ENCODE measurements at regions not wholly inside any gene's neighbourhood (a gene's known extent, or its start where the extent isn't known, plus 50 kb on each side); places are given as distances from the start of the nearest gene placed in this dataset.

DNA sequence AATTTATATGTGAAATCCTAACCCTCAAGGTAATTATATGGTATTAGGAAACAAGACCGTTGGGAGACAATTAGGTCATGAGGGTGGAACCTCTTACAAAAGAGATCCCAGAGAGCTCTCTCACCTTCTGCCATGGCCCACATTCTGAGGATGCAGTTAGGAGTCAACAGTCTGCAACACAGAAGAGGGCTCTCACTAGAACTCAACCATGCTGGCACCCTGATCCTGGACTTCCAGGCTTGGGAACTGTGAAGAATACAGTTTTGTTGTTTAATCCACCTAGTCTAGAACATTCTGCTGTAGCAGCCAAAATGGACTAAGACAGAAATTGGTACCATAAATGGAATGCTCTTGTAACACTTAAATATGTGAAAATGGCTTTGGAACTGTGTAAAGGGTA, 278.8 kb upstream of the GALNTL6 start:
- no peaks in the 10 kb centered on the region; the same call in 1 of the 2 replicates for H3K9me3 ChIP-seq (ENCODE audit: control insufficient read depth, insufficient read depth, low read length)
- POLR2A ChIA-PET: no interaction called here
- TF ChIP-seq, protein P1, sequence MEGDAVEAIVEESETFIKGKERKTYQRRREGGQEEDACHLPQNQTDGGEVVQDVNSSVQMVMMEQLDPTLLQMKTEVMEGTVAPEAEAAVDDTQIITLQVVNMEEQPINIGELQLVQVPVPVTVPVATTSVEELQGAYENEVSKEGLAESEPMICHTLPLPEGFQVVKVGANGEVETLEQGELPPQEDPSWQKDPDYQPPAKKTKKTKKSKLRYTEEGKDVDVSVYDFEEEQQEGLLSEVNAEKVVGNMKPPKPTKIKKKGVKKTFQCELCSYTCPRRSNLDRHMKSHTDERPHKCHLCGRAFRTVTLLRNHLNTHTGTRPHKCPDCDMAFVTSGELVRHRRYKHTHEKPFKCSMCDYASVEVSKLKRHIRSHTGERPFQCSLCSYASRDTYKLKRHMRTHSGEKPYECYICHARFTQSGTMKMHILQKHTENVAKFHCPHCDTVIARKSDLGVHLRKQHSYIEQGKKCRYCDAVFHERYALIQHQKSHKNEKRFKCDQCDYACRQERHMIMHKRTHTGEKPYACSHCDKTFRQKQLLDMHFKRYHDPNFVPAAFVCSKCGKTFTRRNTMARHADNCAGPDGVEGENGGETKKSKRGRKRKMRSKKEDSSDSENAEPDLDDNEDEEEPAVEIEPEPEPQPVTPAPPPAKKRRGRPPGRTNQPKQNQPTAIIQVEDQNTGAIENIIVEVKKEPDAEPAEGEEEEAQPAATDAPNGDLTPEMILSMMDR (IDR thresholded peaks at IDR 0.05; ENCODE audit: low read depth, low read length): no peak
- no peaks in the 10 kb centered on the region for H3K27me3 ChIP-seq (ENCODE audit: control insufficient read depth, insufficient read depth, low read length)
- H3K27ac ChIP-seq (ENCODE audit: low read depth, low read length): no peak overlapping the region
- H3K4me3 ChIP-seq (ENCODE audit: low read depth, low read length): no peak overlapping the region
- CTCF ChIA-PET: no interaction called here
- DNase-seq (ENCODE audit: low read depth, low spot score): no peak

DNA sequence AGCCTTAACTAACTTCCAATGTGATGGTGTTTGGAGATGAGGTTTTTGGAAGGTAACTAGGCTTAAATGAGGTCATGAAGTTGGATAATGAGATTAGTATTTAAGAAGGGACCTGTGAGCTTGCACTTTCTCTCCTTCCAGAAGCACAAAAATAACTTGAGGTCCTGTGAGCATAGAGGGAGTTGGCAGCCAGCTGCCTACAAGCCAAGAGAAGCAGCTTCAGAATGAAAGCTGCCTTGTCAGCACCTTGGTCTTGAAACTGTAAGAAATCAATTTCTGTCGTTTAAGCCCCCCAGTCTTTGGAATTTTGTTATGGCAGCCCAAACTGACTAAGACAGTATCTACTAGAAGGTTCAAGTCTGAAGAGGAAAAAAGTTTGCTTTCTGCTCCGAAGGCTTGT, 280.2 kb upstream of the GALNTL6 start:
- DNase-seq (ENCODE audit: low read depth, low spot score): no peak
- CTCF ChIA-PET: no interaction called here
- POLR2A ChIA-PET: no interaction called here
- Histone ChIP-seq H3K27me3 (ENCODE audit: control insufficient read depth, insufficient read depth, low read length) (no peaks in the 10 kb centered on the region), H3K27ac (ENCODE audit: low read depth, low read length) (no peak overlapping the region), H3K4me3 (ENCODE audit: low read depth, low read length) (no peak overlapping the region), H3K9me3 (ENCODE audit: control insufficient read depth, insufficient read depth, low read length) (no peaks in the 10 kb centered on the region)
- TF ChIP-seq, protein P1 (IDR thresholded peaks at IDR 0.05; ENCODE audit: low read depth, low read length): no peak

DNA sequence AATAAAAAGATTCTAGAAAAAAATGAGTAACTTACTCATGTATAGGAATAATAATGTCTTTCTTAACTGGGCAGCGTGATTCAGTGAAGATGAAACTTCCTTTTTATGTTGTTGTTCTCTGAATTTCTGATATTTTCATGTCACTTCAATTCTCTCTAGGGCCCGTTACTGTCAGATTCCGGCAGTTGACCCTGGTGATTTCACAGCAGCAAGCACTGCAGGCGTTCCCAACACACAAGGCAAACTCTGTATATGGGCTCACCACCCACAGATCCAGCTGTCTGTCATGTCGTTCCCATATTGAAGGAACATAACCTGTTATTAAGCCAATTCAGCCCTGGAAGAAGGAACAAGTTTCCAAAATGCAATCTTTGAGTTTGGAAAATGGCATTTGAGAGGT, 288.3 kb upstream of the GALNTL6 start:
- no peak overlapping the region for H3K27ac ChIP-seq (ENCODE audit: low read depth, low read length)
- ChIA-PET CTCF (no interaction called here), POLR2A (no interaction called here)
- H3K27me3 ChIP-seq (ENCODE audit: control insufficient read depth, insufficient read depth, low read length): no peaks in the 10 kb centered on the region
- no peak overlapping the region for H3K4me3 ChIP-seq (ENCODE audit: low read depth, low read length)
- no peaks in the 10 kb centered on the region for H3K9me3 ChIP-seq (ENCODE audit: control insufficient read depth, insufficient read depth, low read length)
- no peak for DNase-seq (ENCODE audit: low read depth, low spot score)
- TF ChIP-seq, protein P1 (IDR thresholded peaks at IDR 0.05; ENCODE audit: low read depth, low read length): no peak

DNA sequence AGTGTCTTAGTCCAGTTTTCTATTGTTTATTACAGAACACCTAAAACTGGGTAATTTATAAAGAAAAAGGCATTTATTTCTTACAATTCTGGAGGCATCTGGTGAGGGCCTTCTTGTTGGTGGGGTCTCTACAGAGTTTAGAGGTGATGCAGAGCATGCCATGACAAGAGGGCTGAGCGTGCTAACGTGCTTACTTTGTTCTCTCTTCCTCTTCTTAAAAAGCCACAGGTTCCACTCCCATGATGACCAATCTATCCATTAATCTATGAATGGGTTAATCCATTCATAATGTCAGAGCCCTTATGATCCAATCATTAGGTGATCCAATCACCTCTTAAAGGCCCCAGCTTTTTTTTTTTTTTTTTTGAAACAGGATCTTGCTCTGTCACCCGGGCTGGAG, 291.5 kb upstream of the GALNTL6 start:
- Histone ChIP-seq H3K4me3 (ENCODE audit: low read depth, low read length) (no peak overlapping the region), H3K27ac (ENCODE audit: low read depth, low read length) (no peak overlapping the region), H3K27me3 (ENCODE audit: control insufficient read depth, insufficient read depth, low read length) (no peaks in the 10 kb centered on the region), H3K9me3 (ENCODE audit: control insufficient read depth, insufficient read depth, low read length) (no peaks in the 10 kb centered on the region; the same call in 1 of the 2 replicates)
- no peak for DNase-seq (ENCODE audit: low read depth, low spot score)
- POLR2A ChIA-PET: no interaction called here
- CTCF ChIA-PET: interaction anchor here (0.6 kb wide), 1 partner anchor 1083 kb away, joined by 3 read pairs; no protein-coding TSS in a partner anchor
- TF ChIP-seq, protein P1 (IDR thresholded peaks at IDR 0.05; ENCODE audit: low read depth, low read length): no peak

DNA sequence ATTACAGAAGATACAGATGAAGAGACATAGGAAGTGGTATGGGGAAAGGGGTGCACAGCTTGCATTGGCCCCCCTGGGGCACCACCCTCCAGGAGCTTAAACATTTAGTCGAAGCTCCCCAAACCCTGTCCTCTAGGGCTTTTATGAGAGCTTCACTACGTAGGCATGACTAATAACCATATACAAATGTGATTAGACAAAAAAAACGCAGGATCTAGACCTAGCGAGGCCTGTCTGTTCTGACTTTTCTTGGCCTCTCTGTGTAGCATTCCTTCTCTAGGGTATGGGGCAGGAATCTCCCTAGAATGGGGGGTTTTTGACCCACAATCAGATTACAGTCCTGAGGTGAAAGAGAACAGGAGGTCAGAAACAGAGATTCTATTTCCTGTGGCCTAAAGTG, 293.7 kb upstream of the GALNTL6 start:
- no peak for DNase-seq (ENCODE audit: low read depth, low spot score)
- Histone ChIP-seq H3K4me3 (ENCODE audit: low read depth, low read length) (no peak overlapping the region), H3K9me3 (ENCODE audit: control insufficient read depth, insufficient read depth, low read length) (no peaks in the 10 kb centered on the region; the same call in 1 of the 2 replicates), H3K27ac (ENCODE audit: low read depth, low read length) (no peak overlapping the region), H3K27me3 (ENCODE audit: control insufficient read depth, insufficient read depth, low read length) (no peaks in the 10 kb centered on the region)
- TF ChIP-seq, protein P1 (IDR thresholded peaks at IDR 0.05; ENCODE audit: low read depth, low read length): no peak
- CTCF ChIA-PET: no interaction called here
- POLR2A ChIA-PET: no interaction called here
